DMS153 (cell line): ENCODE measurements at regions not wholly inside any gene's neighbourhood (a gene's known extent, or its start where the extent isn't known, plus 50 kb on each side); places are given as distances from the start of the nearest gene placed in this dataset.
"Not testable (repeated sequence)": the region's sequence is repeated elsewhere in the genome, so short reads cannot be mapped to it uniquely, and the experiment has no call there.

Experiments
- DNase-seq: peaks from one replicate; lab custom pipeline; 2025; lab: John Stamatoyannopoulos, UW

GRCh38 chrX:55326985-55327384, 62.3 kb upstream of the PAGE3 start:
- DNase-seq, result no peak

DNA sequence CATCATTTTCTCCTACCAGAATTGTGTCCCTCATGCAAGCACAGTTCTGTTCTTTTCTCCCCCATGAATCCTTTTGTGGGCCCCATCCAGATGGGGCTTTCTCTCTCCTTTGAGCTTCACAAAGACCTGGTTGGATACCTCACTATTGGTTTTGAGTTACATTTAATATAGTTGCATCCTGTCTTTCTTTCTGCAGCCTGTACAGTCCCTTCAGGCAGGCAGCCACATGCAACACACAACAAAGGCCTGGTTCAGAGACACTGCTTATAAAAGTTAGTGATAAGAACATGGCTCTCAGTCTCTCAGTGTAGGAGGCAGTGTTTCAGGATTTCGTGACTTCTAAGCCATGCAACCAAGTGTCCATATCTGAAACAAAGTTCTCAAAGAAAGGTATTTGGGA, 70.6 kb upstream of the PAGE3 start:
- DNase-seq, result no peak

- DNase-seq, result no peak
These were observed 71.5 kb upstream of the PAGE3 start for GRCh38 chrX:55336176-55336575.

GRCh38 chrX:55340896-55341433, 76.2 kb upstream of the PAGE3 start:
- no peak for DNase-seq

- peak; percentile 16 for DNase-seq
These were observed 78.1 kb upstream of the PAGE3 start for GRCh38 chrX:55342533-55343501.

DNA sequence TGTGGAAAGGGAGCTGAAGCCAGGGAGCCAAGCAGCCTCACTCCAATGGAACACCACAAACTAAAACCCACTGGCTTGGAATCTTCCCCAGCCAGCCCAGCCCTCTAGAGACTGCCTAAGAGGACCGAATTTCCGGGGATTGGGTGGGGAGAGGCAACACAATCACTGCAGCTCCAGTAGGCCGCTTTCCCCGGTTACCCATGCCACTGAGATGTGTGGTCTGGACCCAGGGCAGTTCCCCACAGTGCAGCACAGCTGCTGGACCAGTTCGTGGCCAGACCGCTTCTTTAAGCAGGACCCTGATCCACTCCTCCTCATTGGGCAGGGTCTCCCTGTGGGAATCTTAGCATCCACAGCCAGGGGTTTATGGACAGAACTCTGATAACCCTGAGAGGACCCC, 91.9 kb upstream of the PAGE3 start:
- no peak for DNase-seq

DNA sequence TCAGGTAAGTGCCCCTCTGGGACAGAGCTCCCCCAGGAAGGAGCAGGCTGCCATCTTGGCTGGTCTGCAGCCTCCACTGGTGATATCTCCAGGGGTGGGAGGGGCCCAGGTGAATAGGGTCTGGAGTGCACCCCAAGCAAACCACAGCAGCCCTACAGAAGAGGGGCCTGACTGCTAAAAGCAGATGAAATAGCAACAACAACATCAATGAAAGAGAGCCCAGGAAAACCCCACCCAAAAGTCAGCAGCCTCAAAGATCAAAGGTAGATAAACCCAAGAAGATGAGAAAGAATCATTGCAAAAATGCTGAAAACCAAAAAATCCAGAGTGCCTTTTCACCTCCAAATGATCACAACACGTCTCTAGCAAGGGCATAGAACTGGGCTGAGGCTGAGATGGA, 92.5 kb upstream of the PAGE3 start:
- no peak for DNase-seq

DNA sequence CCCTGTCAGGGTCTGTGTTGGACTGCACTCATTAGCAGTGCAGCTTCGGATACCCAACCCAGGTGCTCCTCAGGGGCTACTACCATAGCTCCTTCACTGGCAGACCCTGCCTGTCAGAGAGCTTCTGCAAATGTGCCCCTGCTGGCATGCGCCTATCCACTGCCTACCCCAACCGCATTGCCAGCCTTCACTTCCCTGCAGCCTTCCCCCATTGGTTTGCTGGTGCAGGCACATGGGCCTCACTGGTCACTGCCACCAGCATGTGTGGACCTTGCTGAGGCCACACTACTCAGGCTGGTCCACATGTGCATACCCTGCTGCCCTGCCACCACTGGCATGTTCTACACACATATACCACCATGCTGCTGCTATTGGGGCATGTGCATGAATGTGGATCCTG, 72.5 kb upstream of the MAGEH1 start:
- DNase-seq, result no peak

DNA sequence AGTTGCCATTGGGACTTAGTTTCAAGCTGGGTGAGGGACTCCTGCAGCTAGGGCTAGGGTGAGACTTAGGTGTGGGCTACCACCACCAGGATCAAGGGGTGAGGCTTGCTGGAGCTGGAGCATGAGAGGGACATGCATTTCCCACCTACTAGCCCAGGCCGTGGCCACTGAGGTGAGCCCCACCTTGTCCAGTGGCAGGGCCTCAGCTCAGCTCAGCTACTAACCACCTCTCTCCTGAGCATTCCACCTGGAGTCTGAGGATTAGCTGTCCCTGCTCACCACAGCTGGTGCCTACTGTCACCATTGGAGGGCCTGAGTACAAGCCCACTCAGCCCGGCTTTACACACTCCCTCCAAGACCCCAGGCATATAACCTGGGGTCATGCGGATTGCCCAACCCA, 62.6 kb upstream of the MAGEH1 start:
- no peak for DNase-seq

GRCh38 chrX:55396836-55397235, 55.1 kb upstream of the MAGEH1 start:
- not testable (repeated sequence) for DNase-seq
